Ammon's horn (tissue), 1 donor: ENCODE measurements at regions not wholly inside any gene's neighbourhood (a gene's known extent, or its start where the extent isn't known, plus 50 kb on each side); places are given as distances from the start of the nearest gene placed in this dataset.

Source experiments
- DNase-seq: peaks from one replicate; pipeline ENCODE4 v3.0.0-alpha.2; 2016; ENCODE audit warnings: low spot score

- no peak for DNase-seq
These were observed 326.7 kb downstream of the ATP23 start for GRCh38 chr12:58268069-58268468.

- DNase-seq, result no peak
These were observed 328.1 kb downstream of the ATP23 start for GRCh38 chr12:58269476-58269875.

- DNase-seq, result no peak
These were observed 329.8 kb downstream of the ATP23 start for GRCh38 chr12:58270966-58271705.

GRCh38 chr12:58272461-58272860 is 331.1 kb downstream of the ATP23 start:
- no peak for DNase-seq

GRCh38 chr12:58277231-58277630 is 335.9 kb downstream of the ATP23 start:
- no peak for DNase-seq

- DNase-seq, result no peak
These were observed 342.2 kb downstream of the ATP23 start for GRCh38 chr12:58283553-58283952.

GRCh38 chr12:58285551-58285950 is 344.2 kb downstream of the ATP23 start:
- no peak for DNase-seq

- no peak for DNase-seq
These were observed 345.0 kb downstream of the ATP23 start for GRCh38 chr12:58286353-58286752.

GRCh38 chr12:58288190-58288589 is 346.8 kb downstream of the ATP23 start:
- no peak for DNase-seq

GRCh38 chr12:58291106-58291505 is 349.7 kb downstream of the ATP23 start:
- DNase-seq, result no peak

- DNase-seq, result no peak
These were observed 352.1 kb downstream of the ATP23 start for GRCh38 chr12:58293308-58293982.

GRCh38 chr12:58295268-58295667 is 353.9 kb downstream of the ATP23 start:
- no peak for DNase-seq

- DNase-seq, result no peak
These were observed 355.5 kb downstream of the ATP23 start for GRCh38 chr12:58296863-58297262.

GRCh38 chr12:58298803-58299202 is 357.4 kb downstream of the ATP23 start:
- DNase-seq, result no peak

- DNase-seq, result no peak
These were observed 358.0 kb downstream of the ATP23 start for GRCh38 chr12:58299371-58299770.

GRCh38 chr12:58301038-58301729 is 359.8 kb downstream of the ATP23 start:
- no peak for DNase-seq

GRCh38 chr12:58301730-58302122 is 360.4 kb downstream of the ATP23 start:
- DNase-seq, result no peak

GRCh38 chr12:58302487-58303011 is 361.2 kb downstream of the ATP23 start:
- no peak for DNase-seq

- DNase-seq, result no peak
These were observed 365.1 kb downstream of the ATP23 start for GRCh38 chr12:58306266-58307000.

GRCh38 chr12:58309806-58310205 is 368.4 kb downstream of the ATP23 start:
- no peak for DNase-seq

- DNase-seq, result no peak
These were observed 369.0 kb downstream of the ATP23 start for GRCh38 chr12:58310368-58310767.
